ENCODE measurements at regions not wholly inside any gene's neighbourhood (a gene's known extent, or its start where the extent isn't known, plus 50 kb on each side); places are given as distances from the start of the nearest gene placed in this dataset.
A peak's percentile ranks its signal among the peaks of the same experiment; 100 is the strongest.

- 100% methylated on average over 2 of the region's 6 CpGs; no CpG with 5 or more reads in 1 of the 2 experiments for WGBS, 2 experiments (ENCODE audit: extremely low coverage in 2 of 2, insufficient read length in 1 of 2)
- H3K27me3 ChIP-seq (ENCODE audit: control insufficient read depth, insufficient read depth, low read length), result no peaks in the 10 kb centered on the region
- H3K4me1 ChIP-seq (ENCODE audit: control insufficient read depth, insufficient read depth, low read length), result peaks cover 5% of the 10 kb centered on the region; the same call in 1 of the 2 replicates
- H3K4me2 ChIP-seq (ENCODE audit: low read depth, low read length), result 0 out of 2 replicates have a peak overlapping the region, but pooled peaks have one; percentile 12
- in situ Hi-C loops (cut with MboI; ENCODE audit: low sequenced_read_pairs) (no loop called here), intact Hi-C loops (cut with micrococcal nuclease) (no loop called here), dilution Hi-C loops (cut with HindIII; ENCODE audit: low sequenced_read_pairs, unreplicated experiment) (no loop called here)
- no peak overlapping the region for H3K23ac ChIP-seq (ENCODE audit: low read depth, low read length)
- TF ChIP-seq MXI1 (IDR thresholded peaks at IDR 0.05; ENCODE audit: borderline replicate concordance, low read depth, low read length) (peak; percentile 43; the same call in 1 of the 2 replicates), BHLHE40 (IDR thresholded peaks at IDR 0.05; ENCODE audit: low read depth, low read length) (peak; percentile 79), FOS (IDR thresholded peaks at IDR 0.05; ENCODE audit: low read depth, low read length) (peak; percentile 67), ELK1 (IDR thresholded peaks at IDR 0.05; ENCODE audit: borderline replicate concordance, low read depth, low read length) (no peak)
- no peaks in the 10 kb centered on the region; the same call in none of the 2 replicates for H3K36me3 ChIP-seq (ENCODE audit: control insufficient read depth, insufficient read depth, low read length)
- peak overlapping the region; percentile 83; the same call in 1 of the 2 replicates for H3K14ac ChIP-seq (replicated peaks; ENCODE audit: low read depth, low read length)
- H2AK9ac ChIP-seq (replicated peaks; ENCODE audit: low read depth, low read length, poor library complexity), result peak overlapping the region; percentile 62
- peak overlapping the region; percentile 96 for H2BK120ac ChIP-seq (ENCODE audit: low read depth, low read length)
- peak overlapping the region; percentile 97; the same call in 1 of the 3 replicates for H2BK15ac ChIP-seq (ENCODE audit: low read depth, low read length)
- peak overlapping the region; percentile 85 to 91 for H4K8ac ChIP-seq (ENCODE audit: low read depth in 2 of 2, low read length in 2 of 2)
- peak overlapping the region; percentile 27; the same call in 1 of the 2 replicates for H3K18ac ChIP-seq (ENCODE audit: low read depth, low read length)
- peak overlapping the region; percentile 77 for H2AK5ac ChIP-seq (ENCODE audit: low read depth, low read length)
- H3K9me1 ChIP-seq (ENCODE audit: insufficient read depth, low read length), result peaks cover 3% of the 10 kb centered on the region; the same call in 1 of the 2 replicates
- H3K9me3 ChIP-seq (ENCODE audit: control insufficient read depth, insufficient read depth, low read length), result no peaks in the 10 kb centered on the region
- H3K27ac ChIP-seq (ENCODE audit: insufficient read depth, low read length), result peak overlapping the region; percentile 76
- POLR2A ChIA-PET (ENCODE audit: unreplicated experiment), result no interaction called here
- peak overlapping the region; percentile 73; the same call in 1 of the 2 replicates for H4K5ac ChIP-seq (ENCODE audit: low read depth, low read length)
- BruUV-seq (replicated peaks), result no TSS peak
- H3K79me1 ChIP-seq (ENCODE audit: low read depth in 1 of 2, low read length in 2 of 2), result peaks cover 20 to 49% of the 10 kb centered on the region in 2 experiments
- H3K4ac ChIP-seq (ENCODE audit: low read depth, low read length), result peak overlapping the region; percentile 93; the same call in 1 of the 2 replicates
- DNase-seq, result peak; percentile 98
- no peak overlapping the region for H2AFZ ChIP-seq (replicated peaks; ENCODE audit: low read length, poor library complexity)
- no peak overlapping the region for H3K4me3 ChIP-seq (ENCODE audit: insufficient read depth, low read depth, low read length)
- no peaks in the 10 kb centered on the region for H4K20me1 ChIP-seq (ENCODE audit: insufficient read depth, low read length)
- H2BK5ac ChIP-seq (ENCODE audit: low read depth, low read length, poor library complexity, severe bottlenecking), result peak overlapping the region; percentile 82
- H4K91ac ChIP-seq (ENCODE audit: insufficient read depth, low read depth, low read length), result peak overlapping the region; percentile 81
- H2BK20ac ChIP-seq (ENCODE audit: low read depth, low read length), result peak overlapping the region; percentile 79; the same call in 1 of the 2 replicates
- 0 out of 2 replicates have a peak overlapping the region, but pooled peaks have one; percentile 35 for H3K56ac ChIP-seq (ENCODE audit: extremely low read depth, insufficient read depth, low read length)
- H3K9ac ChIP-seq (ENCODE audit: low read depth, low read length), result no peak overlapping the region
- CTCF ChIA-PET, result no interaction called here
- ATAC-seq (ENCODE audit: low read depth), result peak; percentile 93
These were observed 66.5 kb downstream of the ILRUN start for GRCh38 chr6:34630040-34630439.
